Endothelial cell of umbilical vein (primary cell): ENCODE measurements at regions not wholly inside any gene's neighbourhood (a gene's known extent, or its start where the extent isn't known, plus 50 kb on each side); places are given as distances from the start of the nearest gene placed in this dataset.

Experiments
- BruUV-seq: library from RNA; stranded (reverse); fragments of 400-500 nt; replicated peaks from 2 replicates; lab custom pipeline; 2021; lab: Mats Ljungman, UMichigan
- CTCF ChIA-PET: fragments of 300-600, 350-600 bp; sonication (Branson Sonifier 250); formaldehyde crosslinking; loops from one replicate; lab custom pipeline; 2021; ENCODE audit warnings: antibody characterized with exemption, inconsistent platforms; lab: Charles Lee
- POLR2A ChIA-PET: fragments of 300-600, 350-600 bp; sonication (Branson Sonifier 250); formaldehyde crosslinking; loops from one replicate; lab custom pipeline; 2021; ENCODE audit warnings: antibody characterized with exemption, inconsistent platforms; lab: Charles Lee
- DNase-seq: peaks from one replicate; pipeline ENCODE4 v3.0.0-alpha.2; 2011; ENCODE audit warnings: low read depth, low spot score
- FAIRE-seq: peaks from 2 replicates; lab custom pipeline; 2011; peaks lifted over from hg19 to GRCh38; lab: Jason Lieb, UNC
- H2AFZ ChIP-seq: 2 replicates; pipeline ENCODE4 v1.6.0; 2012; ENCODE audit warnings: low read depth, low read length, control low read depth, inconsistent platforms
- H3K27ac ChIP-seq: 2 replicates; pipeline ENCODE4 v1.5.1; 2011; ENCODE audit warnings: low read depth, mild to moderate bottlenecking, control low read depth, low read length, moderate library complexity; ENCODE audit not compliant: insufficient read depth
- H3K27me3 ChIP-seq, 2 experiments: 2 replicates each; pipeline versions ENCODE4 v1.6.0 to v1.6.1; 2011; ENCODE audit warnings: low read length in 2 of 2, mixed read lengths in 1 of 2; ENCODE audit not compliant: control insufficient read depth in 2 of 2, insufficient read depth in 2 of 2
- H3K36me3 ChIP-seq, 2 experiments: 2 replicates in 1 of 2; 3 replicates in 1 of 2; pipeline ENCODE4 v1.5.1; 2011; ENCODE audit warnings: low read length in 2 of 2, mild to moderate bottlenecking in 1 of 2, moderate library complexity in 1 of 2; ENCODE audit not compliant: control insufficient read depth in 2 of 2, insufficient read depth in 2 of 2; ENCODE audit errors: extremely low read depth in 1 of 2
- H3K4me1 ChIP-seq: 3 replicates; pipeline ENCODE4 v1.5.1; 2011; ENCODE audit warnings: mild to moderate bottlenecking, low read length; ENCODE audit not compliant: control insufficient read depth, insufficient read depth; ENCODE audit errors: extremely low read depth
- H3K4me2 ChIP-seq: 2 replicates; pipeline ENCODE4 v1.6.1; 2011; ENCODE audit warnings: low read length, control low read depth, mixed read lengths; ENCODE audit not compliant: insufficient read depth
- H3K4me3 ChIP-seq, 3 experiments: fragments of 200-600 bp in 1 of 3; sonication (generic), shearing (Covaris generic) in 1 of 3; replicated peaks in 1 of 3; 2 replicates each; pipeline ENCODE4 v1.5.1; 2011 to 2016; ENCODE audit warnings: control low read depth in 3 of 3, low read length in 3 of 3, mild to moderate bottlenecking in 2 of 3, inconsistent platforms in 1 of 3, low read depth in 1 of 3, moderate library complexity in 1 of 3; ENCODE audit not compliant: insufficient read depth in 1 of 3
- H3K79me2 ChIP-seq: 2 replicates; pipeline ENCODE4 v1.6.0; 2012; ENCODE audit warnings: low read length, inconsistent platforms; ENCODE audit not compliant: control insufficient read depth, insufficient read depth
- H3K9ac ChIP-seq: replicated peaks from 2 replicates; pipeline ENCODE3; 2011; ENCODE audit warnings: low read length, control low read depth; ENCODE audit not compliant: insufficient read depth; ENCODE audit errors: extremely low read depth
- H3K9me1 ChIP-seq: replicated peaks from 3 replicates; pipeline ENCODE4 v1.6.0; 2011; ENCODE audit warnings: mild to moderate bottlenecking, low read length; ENCODE audit not compliant: control insufficient read depth, insufficient read depth; ENCODE audit errors: extremely low read depth
- H3K9me3 ChIP-seq: replicated peaks from 2 replicates; pipeline ENCODE4 v1.5.1; 2012; ENCODE audit warnings: low read length, inconsistent platforms; ENCODE audit not compliant: control insufficient read depth, insufficient read depth
- H4K20me1 ChIP-seq: replicated peaks from 2 replicates; pipeline ENCODE3; 2011; ENCODE audit warnings: mild to moderate bottlenecking, low read length; ENCODE audit not compliant: control insufficient read depth, insufficient read depth; ENCODE audit errors: extremely low read depth
- CTCF ChIP-seq, 2 donors: IDR thresholded peaks; 1 replicate in 1 of 2; 2 replicates in 1 of 2; pipeline ENCODE4 v1.5.1; 2011; ENCODE audit warnings: low read length in 2 of 2, mild to moderate bottlenecking in 2 of 2, moderate library complexity in 2 of 2, control low read depth in 1 of 2, inconsistent platforms in 1 of 2, low read depth in 1 of 2; ENCODE audit not compliant: insufficient read depth in 1 of 2; ENCODE audit errors: extremely low read depth in 1 of 2
- EZH2 ChIP-seq: IDR thresholded peaks from 2 replicates; pipeline ENCODE4 v1.6.1; 2012; ENCODE audit warnings: borderline replicate concordance, low read depth, mild to moderate bottlenecking, moderate library complexity, low read length, inconsistent platforms; ENCODE audit not compliant: severe bottlenecking
- GATA2 ChIP-seq: IDR thresholded peaks from 2 replicates; pipeline ENCODE4 v1.7.0; 2011; ENCODE audit warnings: low read depth, mild to moderate bottlenecking, moderate library complexity, mixed read lengths, low read length; ENCODE audit not compliant: insufficient read length, insufficient read depth
- MAX ChIP-seq: IDR thresholded peaks from 2 replicates; pipeline ENCODE4 v1.6.1; 2011; ENCODE audit not compliant: insufficient read depth, insufficient read length
- MYC ChIP-seq: IDR thresholded peaks from one replicate; pipeline ENCODE4 v1.6.1; 2011; ENCODE audit warnings: mild to moderate bottlenecking, low read depth, low read length
- POLR2A ChIP-seq: IDR thresholded peaks from 2 replicates; pipeline ENCODE4 v1.6.1; 2012; ENCODE audit warnings: low read depth, mild to moderate bottlenecking, control low read depth, low read length
- dilution Hi-C: fragments of 300-500 bp; cut with MboI; formaldehyde crosslinking; loops from one replicate; pipeline ENCODE4 v1.15.0; 2019; ENCODE audit warnings: low sequenced_read_pairs; ENCODE audit not compliant: extremely low pct_ligation_motif_present
- intact Hi-C: fragments of 100-400 bp; cut with micrococcal nuclease; formaldehyde crosslinking; loops from one replicate; pipeline ENCODE4 v1.10.0; 2022

GRCh38 chr11:15874704-15875103, 481.6 kb downstream of the SOX6 start:
- no peaks in the 10 kb centered on the region for H3K27me3 ChIP-seq

More at GRCh38 chr11:15874704-15875103, 481.6 kb downstream of the SOX6 start:
- dilution Hi-C loops, result no loop called here
- TF ChIP-seq EZH2, result no peak
- no peak for TF ChIP-seq MYC
- TF ChIP-seq CTCF (IDR thresholded peaks at IDR 0.05; ENCODE audit: extremely low read depth in 1 of 2, insufficient read depth in 1 of 2, low read depth in 1 of 2, low read length in 2 of 2), result no peak
- no peak for TF ChIP-seq GATA2
- TF ChIP-seq POLR2A, result no peak
- no peak for TF ChIP-seq MAX
- Histone ChIP-seq H3K36me3 (no peaks in the 10 kb centered on the region), H3K9me1 (no peaks in the 10 kb centered on the region), H3K4me3 (no peak overlapping the region), H3K9ac (no peak overlapping the region), H2AFZ (no peak overlapping the region), H3K79me2 (no peaks in the 10 kb centered on the region), H3K27ac (no peak overlapping the region), H4K20me1 (no peaks in the 10 kb centered on the region), H3K4me1 (no peaks in the 10 kb centered on the region), H3K9me3 (no peaks in the 10 kb centered on the region), H3K4me2 (no peak overlapping the region)
- DNase-seq (no peak), FAIRE-seq (no peak)
- POLR2A ChIA-PET, result no interaction called here
- no TSS peak for BruUV-seq
- CTCF ChIA-PET, result no interaction called here
- intact Hi-C loops, result no loop called here
